ENCODE measurements at regions not wholly inside any gene's neighbourhood (a gene's known extent, or its start where the extent isn't known, plus 50 kb on each side); places are given as distances from the start of the nearest gene placed in this dataset.

DNA sequence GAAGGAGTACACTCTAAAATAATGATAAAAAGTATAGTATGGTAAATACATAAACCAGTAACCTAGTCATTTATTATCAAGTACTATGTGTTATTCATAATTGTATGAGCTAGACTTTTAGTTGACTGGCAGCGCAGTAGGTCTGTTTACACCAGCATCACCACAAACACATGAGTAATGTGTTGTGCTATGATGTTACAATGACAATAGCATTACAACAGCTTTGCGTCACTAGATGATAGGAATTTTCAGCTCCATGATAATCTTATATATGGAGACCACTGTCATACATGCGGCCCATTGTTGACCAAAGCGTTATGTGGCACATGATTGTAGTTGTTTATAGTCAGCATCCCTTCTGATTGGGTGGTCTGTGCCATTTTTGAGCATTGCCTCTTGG is 138.9 kb upstream of the UBE2E1 start:
- Histone ChIP-seq H3K4me1 (ENCODE audit: control insufficient read depth in 1 of 2, insufficient read depth in 2 of 2, low read length in 2 of 2) (no peaks in the 10 kb centered on the region), H3K27me3 (ENCODE audit: low read depth, low read length) (no peaks in the 10 kb centered on the region), H3K27ac (ENCODE audit: low read length) (no peak overlapping the region), H3K4me3 (ENCODE audit: low read depth in 1 of 2, low read length in 2 of 2) (no peak overlapping the region), H3K36me3 (ENCODE audit: control insufficient read depth in 1 of 2, insufficient read depth in 2 of 2, low read length in 2 of 2) (no peaks in the 10 kb centered on the region), H3K9me3 (ENCODE audit: control insufficient read depth in 1 of 2, low read length in 2 of 2) (no peaks in the 10 kb centered on the region)

DNA sequence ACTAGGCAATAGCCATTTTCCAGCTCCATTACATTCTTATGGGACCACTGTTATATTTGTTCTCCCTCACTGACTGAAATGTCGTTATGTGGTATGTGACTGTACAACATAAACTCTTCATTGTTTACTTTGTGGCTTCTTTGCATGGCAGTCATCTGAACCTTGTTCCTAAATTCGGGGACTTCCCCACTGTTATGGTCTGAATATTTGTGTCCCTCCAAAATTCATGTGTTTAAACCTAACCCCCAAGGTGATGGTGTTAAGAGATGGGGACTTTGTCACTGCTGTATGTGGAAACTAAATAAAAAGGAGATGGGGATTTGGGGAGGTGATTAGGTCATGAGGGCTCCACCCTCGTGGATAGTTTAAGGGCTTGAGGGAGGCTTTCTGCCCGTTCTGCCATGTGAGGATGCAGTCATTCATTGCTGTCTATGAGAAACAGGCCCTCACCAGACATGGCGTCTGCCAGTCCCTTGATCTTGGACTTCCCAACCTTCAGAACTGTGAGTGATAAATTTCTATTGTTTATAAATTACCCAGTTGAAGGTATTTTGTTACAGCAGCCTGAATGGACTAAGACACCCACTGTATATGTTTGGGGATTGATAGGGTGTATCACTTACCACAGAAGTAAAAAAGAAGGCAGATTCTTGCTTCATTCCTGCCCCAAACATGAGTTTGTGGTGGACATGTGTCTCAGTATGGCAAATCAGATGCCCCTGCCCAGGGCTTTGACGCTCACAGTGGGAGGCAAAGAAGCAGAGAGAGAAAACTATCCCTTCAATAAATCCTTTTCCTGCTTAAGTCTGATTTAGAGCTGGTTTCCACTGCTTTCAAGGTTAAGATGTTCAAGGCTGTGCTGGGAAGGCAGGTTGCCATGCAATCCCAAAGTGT is 138.0 kb upstream of the UBE2E1 start:
- H3K27ac ChIP-seq (ENCODE audit: low read length): no peak overlapping the region

DNA sequence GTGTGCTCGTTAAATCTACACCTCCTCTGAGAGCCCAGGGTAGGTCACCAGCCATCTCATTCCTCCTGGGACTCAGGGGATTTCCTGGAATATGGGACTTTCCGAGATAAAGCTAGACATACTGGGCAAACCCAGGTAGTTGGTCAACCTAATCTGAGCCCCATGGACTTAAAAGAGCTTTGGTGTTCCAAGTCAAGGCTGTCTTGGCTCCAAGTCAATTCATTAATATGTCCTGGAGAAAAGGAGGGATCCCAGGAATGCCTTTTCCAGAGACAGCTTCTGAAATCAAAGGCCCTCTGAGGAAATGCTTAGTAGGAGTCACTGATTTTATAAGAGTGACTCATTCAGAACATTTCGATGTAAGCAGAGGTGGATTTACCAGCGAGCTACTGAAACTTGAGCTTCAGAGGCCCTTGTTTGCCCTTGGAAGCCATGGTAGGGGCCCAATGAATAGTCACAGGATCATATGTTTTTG is 137.3 kb upstream of the UBE2E1 start:
- no peaks in the 10 kb centered on the region for H3K4me1 ChIP-seq (ENCODE audit: control insufficient read depth in 1 of 2, insufficient read depth in 2 of 2, low read length in 2 of 2)
- H3K27ac ChIP-seq (ENCODE audit: low read length): no peak overlapping the region
- H3K27me3 ChIP-seq (ENCODE audit: low read depth, low read length): no peaks in the 10 kb centered on the region
- H3K4me3 ChIP-seq (ENCODE audit: low read depth in 1 of 2, low read length in 2 of 2): no peak overlapping the region
- no peaks in the 10 kb centered on the region for H3K36me3 ChIP-seq (ENCODE audit: control insufficient read depth in 1 of 2, insufficient read depth in 2 of 2, low read length in 2 of 2)
- no peaks in the 10 kb centered on the region for H3K9me3 ChIP-seq (ENCODE audit: control insufficient read depth in 1 of 2, low read length in 2 of 2)

More for the DNA sequence above, 138.0 kb upstream of the UBE2E1 start:
- no peaks in the 10 kb centered on the region for H3K36me3 ChIP-seq (ENCODE audit: control insufficient read depth in 1 of 2, insufficient read depth in 2 of 2, low read length in 2 of 2)
- no peaks in the 10 kb centered on the region for H3K9me3 ChIP-seq (ENCODE audit: control insufficient read depth in 1 of 2, low read length in 2 of 2)
- H3K4me3 ChIP-seq (ENCODE audit: low read depth in 1 of 2, low read length in 2 of 2): no peak overlapping the region
- no peaks in the 10 kb centered on the region for H3K27me3 ChIP-seq (ENCODE audit: low read depth, low read length)
- H3K4me1 ChIP-seq (ENCODE audit: control insufficient read depth in 1 of 2, insufficient read depth in 2 of 2, low read length in 2 of 2): no peaks in the 10 kb centered on the region

DNA sequence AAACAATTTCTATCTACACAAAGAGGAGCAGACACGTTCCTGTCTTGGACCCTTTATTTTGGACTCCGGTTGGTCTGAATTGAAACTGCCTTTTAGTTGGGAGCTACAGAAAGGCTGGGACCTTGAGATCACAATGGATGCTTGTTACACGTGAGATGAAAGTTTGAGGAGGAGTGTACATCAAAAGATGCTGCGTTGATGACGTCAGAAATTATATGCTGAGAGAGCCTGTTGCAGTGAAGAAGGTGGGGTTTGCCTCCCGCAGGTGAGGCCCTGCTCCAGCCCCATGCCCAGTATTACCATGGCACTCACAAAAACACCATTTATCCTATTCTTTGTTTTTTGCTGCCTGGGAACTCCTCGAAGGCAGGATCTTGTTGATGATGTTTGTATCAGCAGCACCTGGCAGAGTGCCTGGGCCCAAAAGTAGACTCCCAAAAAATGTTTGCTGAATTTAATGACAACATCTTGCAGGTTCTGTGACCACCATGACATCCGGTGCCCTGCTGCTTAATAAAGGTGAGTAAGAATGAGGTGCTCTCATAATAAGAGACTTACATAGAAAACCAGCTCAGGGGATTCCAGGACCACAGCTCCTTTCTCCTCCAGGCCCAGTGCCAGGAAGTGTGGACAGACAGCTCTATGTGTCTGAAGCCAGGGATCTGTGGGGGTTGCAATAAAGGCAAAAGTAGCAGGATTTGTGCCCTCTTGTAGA is 136.1 kb upstream of the UBE2E1 start:
- Histone ChIP-seq H3K4me1 (ENCODE audit: control insufficient read depth in 1 of 2, insufficient read depth in 2 of 2, low read length in 2 of 2) (no peaks in the 10 kb centered on the region), H3K36me3 (ENCODE audit: control insufficient read depth in 1 of 2, insufficient read depth in 2 of 2, low read length in 2 of 2) (no peaks in the 10 kb centered on the region), H3K27me3 (ENCODE audit: low read depth, low read length) (no peaks in the 10 kb centered on the region), H3K9me3 (ENCODE audit: control insufficient read depth in 1 of 2, low read length in 2 of 2) (no peaks in the 10 kb centered on the region), H3K4me3 (ENCODE audit: low read depth in 1 of 2, low read length in 2 of 2) (no peak overlapping the region), H3K27ac (ENCODE audit: low read length) (no peak overlapping the region)

DNA sequence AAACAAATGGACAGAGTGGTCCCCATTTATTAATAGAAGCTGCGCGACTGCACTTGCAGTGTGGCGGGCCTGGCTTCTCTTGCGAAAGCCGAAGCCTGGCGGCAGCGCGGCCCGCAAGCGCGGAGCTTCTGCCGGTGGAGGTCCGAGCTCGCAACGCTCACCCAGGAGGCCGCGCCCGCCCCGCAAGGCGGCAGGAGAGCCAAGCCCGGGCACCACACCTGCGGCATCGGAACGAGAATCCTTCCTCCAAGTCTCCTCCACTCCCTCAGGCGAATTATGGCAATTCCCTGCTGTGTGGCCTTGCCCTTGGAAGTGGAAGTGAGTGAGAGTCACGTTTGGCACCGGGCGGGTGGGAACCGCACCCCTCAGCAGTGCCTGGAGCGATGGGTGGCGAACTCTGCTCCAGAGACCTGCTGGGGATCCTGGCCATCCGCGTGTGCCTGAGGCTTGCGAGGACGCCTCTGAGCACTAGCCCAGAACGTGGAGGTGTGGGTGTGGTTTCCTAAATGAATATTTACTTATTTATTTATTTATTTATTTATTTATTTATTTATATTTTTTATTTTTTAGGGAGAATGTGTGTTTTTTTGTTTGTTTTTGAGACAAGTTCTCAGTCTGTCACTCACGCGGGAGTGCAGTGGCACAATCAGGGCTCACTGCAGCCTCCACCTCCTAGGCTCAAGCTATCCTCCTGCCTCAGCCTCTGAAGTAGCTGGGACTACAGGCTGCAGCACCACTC is 133.7 kb upstream of the UBE2E1 start:
- no peak overlapping the region for H3K27ac ChIP-seq (ENCODE audit: low read length)
- no peaks in the 10 kb centered on the region for H3K27me3 ChIP-seq (ENCODE audit: low read depth, low read length)
- H3K4me1 ChIP-seq (ENCODE audit: control insufficient read depth in 1 of 2, insufficient read depth in 2 of 2, low read length in 2 of 2): no peaks in the 10 kb centered on the region
- peak overlapping the region; percentile 62 to 67 for H3K4me3 ChIP-seq (ENCODE audit: low read depth in 1 of 2, low read length in 2 of 2)
- H3K36me3 ChIP-seq (ENCODE audit: control insufficient read depth in 1 of 2, insufficient read depth in 2 of 2, low read length in 2 of 2): no peaks in the 10 kb centered on the region
- H3K9me3 ChIP-seq (ENCODE audit: control insufficient read depth in 1 of 2, low read length in 2 of 2): no peaks in the 10 kb centered on the region

DNA sequence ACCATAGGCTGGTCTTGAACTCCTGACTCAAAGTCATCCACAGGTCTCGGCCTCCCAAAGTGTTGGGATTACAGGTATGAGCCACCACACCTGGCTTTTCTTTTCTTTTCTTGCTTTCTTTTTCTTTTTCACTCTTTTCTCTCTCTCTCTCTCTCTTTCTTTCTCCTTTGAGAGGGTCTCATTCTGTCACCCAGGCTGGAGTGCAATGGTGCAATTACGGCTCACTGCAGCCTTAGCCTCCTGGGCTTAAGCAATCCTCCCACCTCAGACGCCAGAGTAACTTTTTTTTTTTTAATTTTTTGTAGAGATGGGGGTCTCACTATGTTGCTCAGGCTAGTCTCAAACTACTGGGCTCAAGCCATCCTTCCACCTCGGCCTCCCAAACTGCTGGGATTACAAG is 133.1 kb upstream of the UBE2E1 start:
- no peaks in the 10 kb centered on the region for H3K4me1 ChIP-seq (ENCODE audit: control insufficient read depth in 1 of 2, insufficient read depth in 2 of 2, low read length in 2 of 2)
- no peak overlapping the region for H3K27ac ChIP-seq (ENCODE audit: low read length)
- H3K36me3 ChIP-seq (ENCODE audit: control insufficient read depth in 1 of 2, insufficient read depth in 2 of 2, low read length in 2 of 2): no peaks in the 10 kb centered on the region
- H3K27me3 ChIP-seq (ENCODE audit: low read depth, low read length): no peaks in the 10 kb centered on the region
- H3K4me3 ChIP-seq (ENCODE audit: low read depth in 1 of 2, low read length in 2 of 2): no peak overlapping the region
- H3K9me3 ChIP-seq (ENCODE audit: control insufficient read depth in 1 of 2, low read length in 2 of 2): no peaks in the 10 kb centered on the region

DNA sequence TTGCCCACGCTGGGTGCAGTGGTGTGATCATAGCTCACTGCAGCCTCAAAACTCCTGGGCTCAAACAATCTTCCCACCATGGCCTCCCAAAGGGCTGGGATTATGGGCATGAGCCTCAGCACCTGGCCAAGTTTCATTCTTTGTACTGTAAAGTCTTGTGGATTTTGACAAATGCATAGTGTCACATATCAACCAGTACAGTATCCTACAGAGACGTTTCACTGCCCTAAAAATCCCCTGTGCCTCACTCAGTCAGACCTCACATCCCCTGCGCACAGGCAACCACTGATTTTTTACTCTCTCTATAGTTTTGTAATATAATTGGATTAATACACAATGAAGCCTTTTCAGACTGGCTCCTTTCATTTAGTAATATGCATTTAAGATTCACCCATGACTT is 130.7 kb upstream of the UBE2E1 start:
- H3K4me3 ChIP-seq (ENCODE audit: low read depth in 1 of 2, low read length in 2 of 2): no peak overlapping the region
- no peaks in the 10 kb centered on the region for H3K27me3 ChIP-seq (ENCODE audit: low read depth, low read length)
- H3K4me1 ChIP-seq (ENCODE audit: control insufficient read depth in 1 of 2, insufficient read depth in 2 of 2, low read length in 2 of 2): no peaks in the 10 kb centered on the region
- no peak overlapping the region for H3K27ac ChIP-seq (ENCODE audit: low read length)
- no peaks in the 10 kb centered on the region for H3K36me3 ChIP-seq (ENCODE audit: control insufficient read depth in 1 of 2, insufficient read depth in 2 of 2, low read length in 2 of 2)
- H3K9me3 ChIP-seq (ENCODE audit: control insufficient read depth in 1 of 2, low read length in 2 of 2): no peaks in the 10 kb centered on the region

DNA sequence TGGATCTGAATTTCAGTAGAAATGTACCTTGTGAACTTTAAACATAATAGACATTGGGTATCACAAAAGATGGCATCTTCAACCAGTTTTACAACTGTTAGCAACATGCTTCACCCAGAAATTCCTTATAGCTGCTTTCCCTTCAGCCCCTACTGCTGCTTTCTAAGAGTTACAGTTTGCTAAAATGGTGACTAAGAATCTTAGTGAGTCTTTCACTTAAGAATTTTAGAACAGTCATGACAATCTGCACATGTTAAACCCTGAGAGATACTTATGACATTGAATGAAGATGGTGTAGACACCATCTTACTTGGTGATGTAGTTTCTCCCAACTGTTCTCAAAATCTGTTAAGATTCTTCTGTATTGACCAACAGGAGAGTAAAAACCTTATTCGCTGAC is 129.7 kb upstream of the UBE2E1 start:
- Histone ChIP-seq H3K27ac (ENCODE audit: low read length) (no peak overlapping the region), H3K9me3 (ENCODE audit: control insufficient read depth in 1 of 2, low read length in 2 of 2) (no peaks in the 10 kb centered on the region), H3K4me3 (ENCODE audit: low read depth in 1 of 2, low read length in 2 of 2) (no peak overlapping the region), H3K27me3 (ENCODE audit: low read depth, low read length) (no peaks in the 10 kb centered on the region), H3K36me3 (ENCODE audit: control insufficient read depth in 1 of 2, insufficient read depth in 2 of 2, low read length in 2 of 2) (no peaks in the 10 kb centered on the region), H3K4me1 (ENCODE audit: control insufficient read depth in 1 of 2, insufficient read depth in 2 of 2, low read length in 2 of 2) (no peaks in the 10 kb centered on the region)

DNA sequence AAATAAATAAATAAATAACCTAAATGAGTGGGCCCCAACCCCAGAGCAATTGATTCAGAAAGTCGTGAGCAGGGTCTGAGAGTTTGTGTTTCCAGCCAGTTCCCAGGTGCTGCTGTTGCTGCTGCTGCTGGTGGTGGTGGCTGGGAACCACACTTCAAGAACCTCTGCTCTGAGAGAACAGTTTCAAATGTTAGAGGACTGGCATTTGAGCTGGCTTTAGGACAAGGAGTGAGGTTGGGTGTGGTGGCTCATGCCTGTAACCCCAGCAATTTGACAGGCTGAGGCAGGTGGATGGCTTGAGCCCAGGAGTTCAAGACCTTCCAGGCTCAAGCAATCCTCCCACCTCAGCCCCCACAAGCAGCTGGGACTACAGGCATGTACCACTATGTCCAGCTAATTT is 123.1 kb upstream of the UBE2E1 start:
- H3K4me3 ChIP-seq (ENCODE audit: low read depth in 1 of 2, low read length in 2 of 2): no peak overlapping the region
- H3K27me3 ChIP-seq (ENCODE audit: low read depth, low read length): no peaks in the 10 kb centered on the region
- H3K36me3 ChIP-seq (ENCODE audit: control insufficient read depth in 1 of 2, insufficient read depth in 2 of 2, low read length in 2 of 2): no peaks in the 10 kb centered on the region
- no peaks in the 10 kb centered on the region for H3K9me3 ChIP-seq (ENCODE audit: control insufficient read depth in 1 of 2, low read length in 2 of 2)
- peaks cover 0 to 9% of the 10 kb centered on the region in 2 donors for H3K4me1 ChIP-seq (ENCODE audit: control insufficient read depth in 1 of 2, insufficient read depth in 2 of 2, low read length in 2 of 2)
- H3K27ac ChIP-seq (ENCODE audit: low read length): no peak overlapping the region

DNA sequence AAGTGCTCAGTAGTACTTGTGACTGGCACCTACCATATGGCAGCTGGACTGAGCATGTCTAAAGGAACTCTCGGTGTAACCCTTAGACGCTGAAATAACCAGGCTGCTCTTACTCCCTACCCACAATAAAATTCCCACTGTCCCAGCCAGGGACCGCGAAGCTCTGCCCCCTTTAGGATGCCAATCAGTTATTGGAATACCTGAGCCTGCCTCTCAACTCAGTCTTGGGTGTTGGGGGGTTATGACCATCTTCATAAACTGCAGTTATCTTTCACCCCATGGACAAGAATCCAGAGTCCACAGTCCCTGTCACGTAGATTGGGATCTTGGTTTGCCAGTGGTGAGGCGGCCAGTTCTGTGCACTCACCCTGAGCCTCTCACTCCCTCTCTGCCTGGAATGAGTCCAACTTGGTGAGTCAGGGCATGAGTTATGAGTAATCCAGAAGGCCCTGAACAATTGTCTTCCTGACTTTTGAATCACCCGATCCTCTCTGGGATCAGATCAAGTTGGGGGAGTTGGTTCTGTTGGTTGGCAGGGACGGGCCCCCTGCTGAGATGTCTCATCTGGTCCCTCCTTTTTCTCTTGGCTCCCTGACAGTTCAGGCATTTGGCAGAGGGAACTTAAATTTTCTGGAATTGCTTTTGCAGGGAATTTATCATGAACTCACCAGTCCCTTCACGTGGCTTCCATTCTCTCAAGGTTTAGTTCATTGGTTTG is 120.1 kb upstream of the UBE2E1 start:
- H3K4me3 ChIP-seq (ENCODE audit: low read depth in 1 of 2, low read length in 2 of 2): no peak overlapping the region
- H3K9me3 ChIP-seq (ENCODE audit: control insufficient read depth in 1 of 2, low read length in 2 of 2): peaks cover 0 to 7% of the 10 kb centered on the region in 2 donors
- H3K27ac ChIP-seq (ENCODE audit: low read length): no peak overlapping the region
- no peaks in the 10 kb centered on the region for H3K36me3 ChIP-seq (ENCODE audit: control insufficient read depth in 1 of 2, insufficient read depth in 2 of 2, low read length in 2 of 2)
- H3K4me1 ChIP-seq (ENCODE audit: control insufficient read depth in 1 of 2, insufficient read depth in 2 of 2, low read length in 2 of 2): peaks cover 0 to 9% of the 10 kb centered on the region in 2 donors
- no peaks in the 10 kb centered on the region for H3K27me3 ChIP-seq (ENCODE audit: low read depth, low read length)
